Stomach (tissue), 4 donors: ENCODE measurements at regions not wholly inside any gene's neighbourhood (a gene's known extent, or its start where the extent isn't known, plus 50 kb on each side); places are given as distances from the start of the nearest gene placed in this dataset.

Experiments used
- CTCF ChIP-seq, 7 experiments: fragments of 450-650 bp in 4 of 7; fragments of 200-600 bp in 3 of 7; sonication (generic) in 3 of 7; IDR thresholded peaks; one replicate each; pipeline ENCODE4 v1.5.1; 2016 to 2019; ENCODE audit warnings: antibody characterized with exemption in 7 of 7, control low read depth in 2 of 7, mild to moderate bottlenecking in 1 of 7
- POLR2A ChIP-seq, 4 donors: fragments of 450-650 bp; IDR thresholded peaks; one replicate each; pipeline ENCODE4 v1.6.1; 2016; ENCODE audit warnings: antibody characterized with exemption in 4 of 4, control low read depth in 2 of 4, mild to moderate bottlenecking in 1 of 4, moderate library complexity in 1 of 4
- POLR2AphosphoS5 ChIP-seq, 3 donors: sonication (generic); formaldehyde crosslinking; IDR thresholded peaks; one replicate each; pipeline ENCODE4 v1.6.1; 2016; ENCODE audit warnings: antibody characterized with exemption in 3 of 3

- TF ChIP-seq POLR2A (IDR thresholded peaks at IDR 0.05) (no peak), CTCF (IDR thresholded peaks at IDR 0.05) (no peak), POLR2AphosphoS5 (IDR thresholded peaks at IDR 0.05) (no peak)
These were observed 1043.4 kb downstream of the DIAPH3 start for GRCh38 chr13:59120297-59120843.
